Mammary epithelial cell (primary cell): ENCODE measurements at regions not wholly inside any gene's neighbourhood (a gene's known extent, or its start where the extent isn't known, plus 50 kb on each side); places are given as distances from the start of the nearest gene placed in this dataset.

Source experiments
- CTCF ChIP-seq, 2 donors: IDR thresholded peaks in 1 of 2; conservative IDR thresholded peaks in 1 of 2; 2 replicates each; pipeline ENCODE4 v1.5.1; 2011 to 2012; ENCODE audit warnings: inconsistent platforms in 2 of 2, low read length in 2 of 2, mild to moderate bottlenecking in 2 of 2, control low read depth in 1 of 2, low read depth in 1 of 2; ENCODE audit not compliant: insufficient read depth in 1 of 2; ENCODE audit errors: extremely low read depth in 1 of 2
- EZH2 ChIP-seq: IDR thresholded peaks from 2 replicates; pipeline ENCODE4 v1.6.1; 2012; ENCODE audit warnings: low read length, inconsistent platforms, borderline replicate concordance

- TF ChIP-seq EZH2, result no peak
- no peak for TF ChIP-seq CTCF (conservative IDR thresholded peaks at IDR 0.05 in 1 of 2, IDR thresholded peaks at IDR 0.05 in 1 of 2; ENCODE audit: extremely low read depth in 1 of 2, insufficient read depth in 1 of 2, low read depth in 1 of 2, low read length in 2 of 2)
Measured at GRCh38 chr1:96049759-96050409, 671.7 kb upstream of the PTBP2 start.
